Fibroblast of villous mesenchyme (primary cell): ENCODE measurements at regions not wholly inside any gene's neighbourhood (a gene's known extent, or its start where the extent isn't known, plus 50 kb on each side); places are given as distances from the start of the nearest gene placed in this dataset.

Source experiments
- DNase-seq: peaks from one replicate; pipeline ENCODE4 v3.0.0-alpha.2; 2010; ENCODE audit warnings: low read depth
- H3K4me3 ChIP-seq: 2 replicates; pipeline ENCODE4 v1.5.1; 2011; ENCODE audit warnings: low read depth, mild to moderate bottlenecking, low read length
- CTCF ChIP-seq: IDR thresholded peaks from 2 replicates; pipeline ENCODE4 v1.5.1; 2012; ENCODE audit warnings: low read depth, mild to moderate bottlenecking, low read length; ENCODE audit not compliant: insufficient read depth

GRCh38 chr12:87290505-87290904 is 738.7 kb downstream of the C12orf50 start:
- no peak for DNase-seq
- no peak for TF ChIP-seq CTCF

GRCh38 chr12:87283886-87284285 is 745.3 kb downstream of the C12orf50 start:
- H3K4me3 ChIP-seq: no peak overlapping the region
- DNase-seq: no peak
- TF ChIP-seq CTCF: no peak

More at GRCh38 chr12:87290505-87290904, 738.7 kb downstream of the C12orf50 start:
- no peak overlapping the region for H3K4me3 ChIP-seq

- H3K4me3 ChIP-seq: no peak overlapping the region
- no peak for DNase-seq
- no peak for TF ChIP-seq CTCF
These were observed 746.1 kb downstream of the C12orf50 start for GRCh38 chr12:87283111-87283510.

GRCh38 chr12:87280893-87281292 is 748.3 kb downstream of the C12orf50 start:
- no peak for DNase-seq
- no peak overlapping the region for H3K4me3 ChIP-seq
- TF ChIP-seq CTCF: no peak

- no peak for DNase-seq
- TF ChIP-seq CTCF: no peak
- no peak overlapping the region for H3K4me3 ChIP-seq
These were observed 748.8 kb downstream of the C12orf50 start for GRCh38 chr12:87280356-87280755.

- TF ChIP-seq CTCF: peak; percentile 43
- H3K4me3 ChIP-seq: no peak overlapping the region
- DNase-seq: peak; percentile 4
These were observed 754.5 kb downstream of the C12orf50 start for GRCh38 chr12:87274594-87275245.

- DNase-seq: no peak
- no peak overlapping the region for H3K4me3 ChIP-seq
- no peak for TF ChIP-seq CTCF
These were observed 756.4 kb downstream of the C12orf50 start for GRCh38 chr12:87272851-87273250.
